ENCODE measurements at regions not wholly inside any gene's neighbourhood (a gene's known extent, or its start where the extent isn't known, plus 50 kb on each side); places are given as distances from the start of the nearest gene placed in this dataset.
"Not testable (repeated sequence)": the region's sequence is repeated elsewhere in the genome, so short reads cannot be mapped to it uniquely, and the experiment has no call there.

DNA sequence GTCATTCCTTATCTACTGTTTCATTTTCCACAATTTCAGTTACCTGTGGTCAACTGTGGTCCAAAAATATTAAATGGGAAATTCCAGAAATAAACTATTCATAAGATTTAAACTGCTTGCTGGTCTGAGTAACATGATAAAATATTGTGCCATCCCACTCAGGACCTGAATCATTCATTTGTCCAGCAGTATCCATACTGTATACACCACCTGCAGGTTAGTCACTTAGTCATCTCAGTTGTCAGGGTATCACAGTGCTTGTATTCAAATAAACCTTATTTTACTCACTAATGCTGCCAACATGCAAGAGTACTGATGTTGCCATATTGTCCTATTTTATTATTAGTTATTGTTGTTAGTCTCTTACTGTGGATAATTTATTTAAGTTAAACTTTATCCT, 139.7 kb downstream of the FBXO4 start:
- Mint-ChIP-seq H3K27ac (no peak overlapping the region), H3K27me3 (peaks cover 0 to 5% (median 0%) of the 10 kb centered on the region in 5 donors), H3K36me3 (no peaks in the 10 kb centered on the region), H3K9me3 (no peaks in the 10 kb centered on the region), H3K4me3 (no peak overlapping the region), H3K4me1 (no peaks in the 10 kb centered on the region)
- Histone ChIP-seq H3K27me3 (ENCODE audit: control insufficient read depth in 2 of 2, insufficient read depth in 2 of 2, low read length in 2 of 2) (no peaks in the 10 kb centered on the region), H3K4me1 (ENCODE audit: control insufficient read depth in 2 of 2, insufficient read depth in 2 of 2, low read length in 2 of 2) (no peaks in the 10 kb centered on the region), H3K9me3 (ENCODE audit: control insufficient read depth in 2 of 3, low read length in 3 of 3) (no peaks in the 10 kb centered on the region), H3K36me3 (ENCODE audit: control insufficient read depth in 2 of 3, insufficient read depth in 3 of 3, low read length in 3 of 3) (no peaks in the 10 kb centered on the region), H3K27ac (ENCODE audit: low read depth, low read length) (no peak overlapping the region), H3K4me3 (ENCODE audit: low read length) (no peak overlapping the region)
- DNase-seq (no peak), ATAC-seq (no peak)
- intact Hi-C loops (cut with micrococcal nuclease): no loop called here
- POLR2A ChIA-PET: no interaction called here
- CTCF ChIA-PET: interaction anchor here (1.0 kb wide), 1 partner anchor 8 kb away, joined by 3 read pairs; no protein-coding TSS in a partner anchor

DNA sequence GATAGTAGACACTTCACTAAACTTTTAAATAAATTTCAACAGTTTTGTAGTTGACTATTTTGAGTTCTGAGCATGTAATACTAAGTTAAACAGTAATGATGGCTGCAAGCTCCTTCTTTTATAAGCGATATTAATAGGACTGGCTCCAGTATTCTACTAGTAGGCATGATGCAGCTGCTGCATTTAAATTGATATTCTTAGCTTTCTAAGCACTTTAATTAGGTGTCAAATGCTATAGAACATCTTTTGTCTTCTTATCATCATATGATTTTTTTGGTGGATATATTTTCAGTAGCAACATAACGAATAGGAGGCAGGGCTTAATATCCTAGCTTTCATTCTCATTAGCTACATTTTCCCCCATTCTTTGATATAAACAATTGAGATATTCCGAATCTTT, 141.1 kb downstream of the FBXO4 start:
- Mint-ChIP-seq H3K27ac (no peak overlapping the region), H3K4me1 (no peaks in the 10 kb centered on the region), H3K36me3 (no peaks in the 10 kb centered on the region), H3K9me3 (no peaks in the 10 kb centered on the region), H3K27me3 (peaks cover 0 to 5% (median 0%) of the 10 kb centered on the region in 5 donors), H3K4me3 (no peak overlapping the region)
- Histone ChIP-seq H3K36me3 (ENCODE audit: control insufficient read depth in 2 of 3, insufficient read depth in 3 of 3, low read length in 3 of 3) (no peaks in the 10 kb centered on the region), H3K27ac (ENCODE audit: low read depth, low read length) (no peak overlapping the region), H3K9me3 (ENCODE audit: control insufficient read depth in 2 of 3, low read length in 3 of 3) (no peaks in the 10 kb centered on the region), H3K4me1 (ENCODE audit: control insufficient read depth in 2 of 2, insufficient read depth in 2 of 2, low read length in 2 of 2) (no peaks in the 10 kb centered on the region), H3K27me3 (ENCODE audit: control insufficient read depth in 2 of 2, insufficient read depth in 2 of 2, low read length in 2 of 2) (peaks cover 0 to 3% of the 10 kb centered on the region in 2 donors), H3K4me3 (ENCODE audit: low read length) (no peak overlapping the region)
- ChIA-PET CTCF (interaction anchor here (0.6 to 1.0 kb wide), 3 partner anchors 8 to 212 kb away, joined by 3 to 5 read pairs (median 4); no protein-coding TSS in a partner anchor), POLR2A (interaction anchor here (0.6 kb wide), 1 partner anchor 1369 kb away, joined by 6 read pairs; no protein-coding TSS in a partner anchor)
- ATAC-seq (no peak), DNase-seq (no peak)
- intact Hi-C loops (cut with micrococcal nuclease): no loop called here

DNA sequence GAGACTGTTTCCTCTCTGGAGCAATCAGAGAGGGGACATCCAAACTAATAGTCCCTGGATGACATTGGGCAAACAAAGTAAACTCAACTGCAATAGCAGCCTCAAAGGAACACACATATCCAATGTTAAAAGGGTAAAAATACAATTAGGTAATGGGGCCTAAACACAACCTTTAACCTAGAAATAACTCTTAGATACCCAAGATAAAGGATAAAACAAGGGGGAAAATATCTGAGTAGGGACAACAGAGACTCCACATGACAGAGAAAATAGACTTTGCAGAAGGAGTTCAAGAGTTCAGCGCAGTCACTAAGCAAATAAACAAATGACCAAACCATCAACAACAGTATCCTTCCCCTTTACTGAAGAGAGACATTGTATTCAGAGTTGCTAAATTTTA, 149.3 kb downstream of the FBXO4 start:
- DNase-seq (no peak), ATAC-seq (no peak)
- Histone ChIP-seq H3K36me3 (ENCODE audit: control insufficient read depth in 2 of 3, insufficient read depth in 3 of 3, low read length in 3 of 3) (no peaks in the 10 kb centered on the region), H3K4me1 (ENCODE audit: control insufficient read depth in 2 of 2, insufficient read depth in 2 of 2, low read length in 2 of 2) (no peaks in the 10 kb centered on the region), H3K27me3 (ENCODE audit: control insufficient read depth in 2 of 2, insufficient read depth in 2 of 2, low read length in 2 of 2) (peaks cover 0 to 3% of the 10 kb centered on the region in 2 donors), H3K27ac (ENCODE audit: low read depth, low read length) (no peak overlapping the region), H3K4me3 (ENCODE audit: low read length) (no peak overlapping the region), H3K9me3 (ENCODE audit: control insufficient read depth in 2 of 3, low read length in 3 of 3) (no peaks in the 10 kb centered on the region)
- POLR2A ChIA-PET: no interaction called here
- H3K9me3 Mint-ChIP-seq: peaks cover 0 to 7% (median 4%) of the 10 kb centered on the region in 11 donors
- H3K36me3 Mint-ChIP-seq: no peaks in the 10 kb centered on the region
- intact Hi-C loops (cut with micrococcal nuclease): no loop called here
- H3K4me3 Mint-ChIP-seq: no peak overlapping the region
- peaks cover 0 to 43% (median 13%) of the 10 kb centered on the region in 5 donors for H3K27me3 Mint-ChIP-seq
- H3K4me1 Mint-ChIP-seq: no peaks in the 10 kb centered on the region
- CTCF ChIA-PET: no interaction called here
- H3K27ac Mint-ChIP-seq: no peak overlapping the region

DNA sequence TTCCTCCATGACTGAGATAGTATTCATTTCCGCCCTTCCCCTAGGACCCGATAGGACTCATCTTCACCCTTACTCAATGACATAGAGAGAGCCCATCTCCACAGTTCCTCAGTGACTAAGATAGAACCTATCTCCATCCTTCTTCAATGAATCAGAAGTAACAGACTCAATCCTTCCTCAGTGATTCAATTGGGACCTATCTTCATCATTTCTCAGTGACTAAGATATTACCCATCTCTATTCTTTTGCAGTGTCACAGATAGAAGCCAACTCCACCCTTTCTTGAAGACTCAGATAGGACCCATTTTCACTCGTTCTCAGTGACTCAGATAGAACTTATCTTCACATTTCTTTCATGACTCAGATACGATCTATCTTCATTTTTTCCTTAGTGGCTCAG, 164.6 kb downstream of the FBXO4 start:
- intact Hi-C loops (cut with micrococcal nuclease): no loop called here
- Histone ChIP-seq H3K9me3 (ENCODE audit: control insufficient read depth in 2 of 3, low read length in 3 of 3) (no peaks in the 10 kb centered on the region), H3K4me1 (ENCODE audit: control insufficient read depth in 2 of 2, insufficient read depth in 2 of 2, low read length in 2 of 2) (no peaks in the 10 kb centered on the region), H3K27me3 (ENCODE audit: control insufficient read depth in 2 of 2, insufficient read depth in 2 of 2, low read length in 2 of 2) (no peaks in the 10 kb centered on the region), H3K4me3 (ENCODE audit: low read length) (no peak overlapping the region), H3K36me3 (ENCODE audit: control insufficient read depth in 2 of 3, insufficient read depth in 3 of 3, low read length in 3 of 3) (no peaks in the 10 kb centered on the region), H3K27ac (ENCODE audit: low read depth, low read length) (no peak overlapping the region)
- ChIA-PET POLR2A (no interaction called here), CTCF (no interaction called here)
- H3K27ac Mint-ChIP-seq: no peak overlapping the region
- no peaks in the 10 kb centered on the region for H3K36me3 Mint-ChIP-seq
- ATAC-seq: no peak
- no peak overlapping the region for H3K4me3 Mint-ChIP-seq
- H3K9me3 Mint-ChIP-seq: peaks cover 0 to 4% (median 0%) of the 10 kb centered on the region in 11 donors
- no peaks in the 10 kb centered on the region for H3K4me1 Mint-ChIP-seq
- peaks cover 0 to 4% (median 0%) of the 10 kb centered on the region in 5 donors for H3K27me3 Mint-ChIP-seq
- DNase-seq: no peak

DNA sequence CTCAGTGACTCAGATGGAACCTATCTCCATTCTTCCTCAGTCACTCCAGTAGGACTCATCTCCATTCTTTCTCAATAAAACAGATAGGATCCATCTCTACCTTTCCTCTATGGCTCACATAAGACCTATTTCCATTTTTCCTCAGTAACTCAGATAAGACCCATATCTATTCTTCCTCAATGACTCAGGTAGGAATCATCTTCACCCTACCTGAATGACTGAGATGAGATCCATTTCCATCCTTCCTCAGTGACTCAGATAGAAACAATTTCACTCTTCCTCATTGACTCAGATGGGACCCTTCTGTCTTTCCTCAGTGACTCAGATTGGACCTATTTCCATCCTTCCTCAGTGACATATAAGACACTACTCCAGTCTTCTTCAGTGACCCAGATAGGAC, 165.1 kb downstream of the FBXO4 start:
- Mint-ChIP-seq H3K4me1 (no peaks in the 10 kb centered on the region), H3K36me3 (no peaks in the 10 kb centered on the region)
- ATAC-seq: no peak

DNA sequence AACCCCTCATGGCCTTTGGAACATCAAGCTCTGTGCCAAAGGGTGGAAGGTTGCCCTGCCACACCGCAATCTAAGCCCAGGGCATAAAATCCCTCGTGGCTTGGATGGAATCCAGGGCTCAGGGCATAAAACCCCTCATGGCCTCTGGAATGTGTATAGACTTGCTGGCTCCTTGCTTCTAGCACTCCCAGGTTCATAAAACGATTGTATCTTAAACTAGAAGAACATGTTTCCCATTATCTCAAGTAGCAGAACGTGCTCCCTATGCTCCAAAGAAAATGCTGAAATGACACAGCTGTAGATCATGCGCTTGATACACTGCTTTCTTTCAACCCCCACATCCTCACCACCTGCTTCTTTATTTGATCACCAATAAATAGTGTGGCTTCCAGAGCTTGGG, 174.8 kb downstream of the FBXO4 start:
- POLR2A ChIA-PET; H3K4me1 Mint-ChIP-seq; intact Hi-C loops (cut with micrococcal nuclease); H3K4me1 ChIP-seq (ENCODE audit: control insufficient read depth in 2 of 2, insufficient read depth in 2 of 2, low read length in 2 of 2); H3K9me3 Mint-ChIP-seq; DNase-seq; CTCF ChIA-PET; H3K27me3 ChIP-seq (ENCODE audit: control insufficient read depth in 2 of 2, insufficient read depth in 2 of 2, low read length in 2 of 2); H3K4me3 Mint-ChIP-seq; H3K27ac ChIP-seq (ENCODE audit: low read depth, low read length); ATAC-seq; H3K9me3 ChIP-seq (ENCODE audit: control insufficient read depth in 2 of 3, low read length in 3 of 3); H3K36me3 Mint-ChIP-seq; H3K4me3 ChIP-seq (ENCODE audit: low read length); H3K36me3 ChIP-seq (ENCODE audit: control insufficient read depth in 2 of 3, insufficient read depth in 3 of 3, low read length in 3 of 3); H3K27ac Mint-ChIP-seq: not testable (repeated sequence)
- peaks cover 0 to 28% (median 2%) of the 10 kb centered on the region in 5 donors for H3K27me3 Mint-ChIP-seq

More for the DNA sequence above, 165.1 kb downstream of the FBXO4 start:
- H3K27me3 Mint-ChIP-seq: peaks cover 0 to 4% (median 0%) of the 10 kb centered on the region in 5 donors
- Histone ChIP-seq H3K9me3 (ENCODE audit: control insufficient read depth in 2 of 3, low read length in 3 of 3) (no peaks in the 10 kb centered on the region), H3K4me3 (ENCODE audit: low read length) (no peak overlapping the region), H3K4me1 (ENCODE audit: control insufficient read depth in 2 of 2, insufficient read depth in 2 of 2, low read length in 2 of 2) (no peaks in the 10 kb centered on the region), H3K27ac (ENCODE audit: low read depth, low read length) (no peak overlapping the region), H3K36me3 (ENCODE audit: control insufficient read depth in 2 of 3, insufficient read depth in 3 of 3, low read length in 3 of 3) (no peaks in the 10 kb centered on the region), H3K27me3 (ENCODE audit: control insufficient read depth in 2 of 2, insufficient read depth in 2 of 2, low read length in 2 of 2) (no peaks in the 10 kb centered on the region)
- ChIA-PET CTCF (no interaction called here), POLR2A (no interaction called here)
- H3K4me3 Mint-ChIP-seq: no peak overlapping the region
- DNase-seq: no peak
- intact Hi-C loops (cut with micrococcal nuclease): no loop called here
- peaks cover 0 to 4% (median 0%) of the 10 kb centered on the region in 11 donors for H3K9me3 Mint-ChIP-seq
- H3K27ac Mint-ChIP-seq: no peak overlapping the region

DNA sequence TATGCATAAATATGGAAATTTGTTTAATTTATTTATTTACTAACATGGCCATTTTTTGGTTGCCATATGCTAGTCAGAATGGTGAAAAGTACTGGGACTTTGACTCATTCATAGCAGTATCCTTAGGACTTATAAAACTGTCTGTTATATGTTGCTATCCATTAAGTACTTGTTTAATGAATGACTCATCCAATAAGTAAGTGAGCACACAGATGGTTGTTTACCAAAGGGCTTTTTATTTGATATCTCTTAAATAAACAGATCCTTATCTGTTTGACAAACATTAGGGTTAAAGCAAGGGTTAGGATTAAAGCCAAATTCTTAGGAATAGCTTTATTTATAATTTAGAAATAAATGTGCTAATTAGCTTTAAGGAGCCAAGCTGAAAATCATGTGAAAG, 183.4 kb downstream of the FBXO4 start:
- Mint-ChIP-seq H3K36me3 (peaks cover 0 to 4% (median 0%) of the 10 kb centered on the region in 5 donors), H3K9me3 (peaks cover 0 to 23% (median 8%) of the 10 kb centered on the region in 11 donors), H3K27ac (no peak overlapping the region), H3K27me3 (peaks cover 0 to 33% (median 3%) of the 10 kb centered on the region in 5 donors), H3K4me3 (no peak overlapping the region), H3K4me1 (no peaks in the 10 kb centered on the region)
- POLR2A ChIA-PET: no interaction called here
- DNase-seq (no peak), ATAC-seq (no peak)
- no peaks in the 10 kb centered on the region for H3K9me3 ChIP-seq (ENCODE audit: control insufficient read depth in 2 of 3, low read length in 3 of 3)
- no peak overlapping the region for H3K27ac ChIP-seq (ENCODE audit: low read depth, low read length)
- CTCF ChIA-PET: no interaction called here
- H3K4me3 ChIP-seq (ENCODE audit: low read length): no peak overlapping the region
- intact Hi-C loops (cut with micrococcal nuclease): no loop called here
- no peaks in the 10 kb centered on the region for H3K36me3 ChIP-seq (ENCODE audit: control insufficient read depth in 2 of 3, insufficient read depth in 3 of 3, low read length in 3 of 3)
- no peaks in the 10 kb centered on the region for H3K27me3 ChIP-seq (ENCODE audit: control insufficient read depth in 2 of 2, insufficient read depth in 2 of 2, low read length in 2 of 2)
- H3K4me1 ChIP-seq (ENCODE audit: control insufficient read depth in 2 of 2, insufficient read depth in 2 of 2, low read length in 2 of 2): no peaks in the 10 kb centered on the region
